ENCODE measurements at regions not wholly inside any gene's neighbourhood (a gene's known extent, or its start where the extent isn't known, plus 50 kb on each side); places are given as distances from the start of the nearest gene placed in this dataset.

GRCh38 chr3:22893101-22893500 is 310.0 kb upstream of the UBE2E2 start:
- intact Hi-C loops (cut with micrococcal nuclease) = no loop called here
- no peak for ATAC-seq
- Histone ChIP-seq H3K9ac (ENCODE audit: low read length) (no peak overlapping the region), H3K4me3 (replicated peaks in 1 of 2; ENCODE audit: low read depth in 1 of 2, low read length in 2 of 2) (no peak overlapping the region), H3K27ac (ENCODE audit: low read depth, low read length) (no peak overlapping the region), H4K20me1 (ENCODE audit: insufficient read depth) (no peaks in the 10 kb centered on the region), H3K36me3 (ENCODE audit: control insufficient read depth in 1 of 2, insufficient read depth in 2 of 2, low read length in 2 of 2) (no peaks in the 10 kb centered on the region), H3K9me2 (ENCODE audit: insufficient read depth) (no peaks in the 10 kb centered on the region), H3K27me3 (ENCODE audit: insufficient read depth, low read length) (peaks cover 3% of the 10 kb centered on the region; the same call in 1 of the 2 replicates), H3K9me3 (ENCODE audit: control insufficient read depth in 1 of 2, insufficient read depth in 1 of 2, low read depth in 1 of 2, low read length in 2 of 2) (no peaks in the 10 kb centered on the region), H3K4me2 (ENCODE audit: low read length) (no peak overlapping the region), H2AFZ (ENCODE audit: low read depth, low read length, poor library complexity, severe bottlenecking) (no peak overlapping the region), H3K4me1 (ENCODE audit: control insufficient read depth in 1 of 2, insufficient read depth in 2 of 2, low read length in 2 of 2) (no peaks in the 10 kb centered on the region), H3K79me2 (ENCODE audit: insufficient read depth, low read length) (no peaks in the 10 kb centered on the region)
- no peak for TF ChIP-seq ELF1 (IDR thresholded peaks at IDR 0.05; ENCODE audit: borderline replicate concordance, low read depth)
- POLR2A ChIA-PET = no interaction called here
- RAD21 ChIA-PET (ENCODE audit: low non-redundant PET in 1 of 2, low total read pairs in 2 of 2, uncharacterized antibody in 2 of 2, unreplicated experiment in 2 of 2) = no interaction called here
- no peak for DNase-seq (ENCODE audit: low read depth, low spot score)
- CTCF ChIA-PET = no interaction called here
- no TSS peak for BruUV-seq (replicated peaks)

GRCh38 chr3:22893644-22894325 is 309.3 kb upstream of the UBE2E2 start:
- POLR2A ChIA-PET = no interaction called here
- ATAC-seq (no peak), DNase-seq (ENCODE audit: low read depth, low spot score) (no peak)
- CTCF ChIA-PET = no interaction called here
- no peak overlapping the region for H2AFZ ChIP-seq (ENCODE audit: low read depth, low read length, poor library complexity, severe bottlenecking)
- H3K4me1 ChIP-seq (ENCODE audit: control insufficient read depth in 1 of 2, insufficient read depth in 2 of 2, low read length in 2 of 2) = no peaks in the 10 kb centered on the region
- no peak overlapping the region for H3K9ac ChIP-seq (ENCODE audit: low read length)
- H3K27ac ChIP-seq (ENCODE audit: low read depth, low read length) = no peak overlapping the region
- no peaks in the 10 kb centered on the region for H3K79me2 ChIP-seq (ENCODE audit: insufficient read depth, low read length)
- TF ChIP-seq SP1 (IDR thresholded peaks at IDR 0.05; ENCODE audit: low read depth) (no peak), ZNF274 (IDR thresholded peaks at IDR 0.05; ENCODE audit: low read depth, low read length) (no peak), REST (IDR thresholded peaks at IDR 0.05; ENCODE audit: low read depth) (no peak), EGR1 (IDR thresholded peaks at IDR 0.05; ENCODE audit: low read depth) (no peak), POLR2A (IDR thresholded peaks at IDR 0.05; ENCODE audit: borderline replicate concordance, extremely low read depth, insufficient read depth, insufficient read length) (no peak), ZFX (IDR thresholded peaks at IDR 0.05) (no peak), POLR2AphosphoS5 (IDR thresholded peaks at IDR 0.05; ENCODE audit: low read depth, low read length) (no peak), YY1 (IDR thresholded peaks at IDR 0.05; ENCODE audit: extremely low read depth, insufficient replicate concordance, low read depth, low read length) (no peak), RAD21 (IDR thresholded peaks at IDR 0.05; ENCODE audit: low read depth) (no peak), SRF (IDR thresholded peaks at IDR 0.05; ENCODE audit: low read depth) (no peak), CBX3 (IDR thresholded peaks at IDR 0.05; ENCODE audit: low read depth) (no peak), MAX (IDR thresholded peaks at IDR 0.05) (no peak), ELF1 (IDR thresholded peaks at IDR 0.05; ENCODE audit: borderline replicate concordance, low read depth) (no peak), TCF7L2 (IDR thresholded peaks at IDR 0.05; ENCODE audit: borderline replicate concordance, extremely low read depth, insufficient read depth, insufficient read length) (no peak), JUND (IDR thresholded peaks at IDR 0.05) (no peak), EZH2phosphoT487 (IDR thresholded peaks at IDR 0.05; ENCODE audit: borderline replicate concordance) (no peak), SIN3A (IDR thresholded peaks at IDR 0.05; ENCODE audit: low read depth) (no peak)
- H3K4me3 ChIP-seq (replicated peaks in 1 of 2; ENCODE audit: low read depth in 1 of 2, low read length in 2 of 2) = no peak overlapping the region
- RAD21 ChIA-PET (ENCODE audit: low non-redundant PET in 1 of 2, low total read pairs in 2 of 2, uncharacterized antibody in 2 of 2, unreplicated experiment in 2 of 2) = no interaction called here
- H3K9me3 ChIP-seq (ENCODE audit: control insufficient read depth in 1 of 2, insufficient read depth in 1 of 2, low read depth in 1 of 2, low read length in 2 of 2) = no peaks in the 10 kb centered on the region
- H3K9me2 ChIP-seq (ENCODE audit: insufficient read depth) = no peaks in the 10 kb centered on the region
- intact Hi-C loops (cut with micrococcal nuclease) = no loop called here
- no peaks in the 10 kb centered on the region for H4K20me1 ChIP-seq (ENCODE audit: insufficient read depth)
- no peaks in the 10 kb centered on the region for H3K36me3 ChIP-seq (ENCODE audit: control insufficient read depth in 1 of 2, insufficient read depth in 2 of 2, low read length in 2 of 2)
- BruUV-seq (replicated peaks) = no TSS peak
- peaks cover 3% of the 10 kb centered on the region; the same call in 1 of the 2 replicates for H3K27me3 ChIP-seq (ENCODE audit: insufficient read depth, low read length)
- no peak overlapping the region for H3K4me2 ChIP-seq (ENCODE audit: low read length)
